Pancreas (tissue), 10 donors: ENCODE measurements at regions not wholly inside any gene's neighbourhood (a gene's known extent, or its start where the extent isn't known, plus 50 kb on each side); places are given as distances from the start of the nearest gene placed in this dataset.
A peak's percentile ranks its signal among the peaks of the same experiment; 100 is the strongest.

ENCODE experiments used
- ATAC-seq, 4 donors: fragments of 200-7000 bp; cut with Tn5 transposase; one replicate each; pipeline versions ENCODE4 v1.8.0 to v1.9.1; 2020; ENCODE audit warnings: mild to moderate bottlenecking in 4 of 4, moderate library complexity in 4 of 4
- DNase-seq, 6 donors: peaks; one replicate each; pipeline ENCODE4 v3.0.0-alpha.2; 2020
- FAIRE-seq: peaks from 2 replicates; lab custom pipeline; 2012; peaks lifted over from hg19 to GRCh38; lab: Jason Lieb, UNC
- H3K27ac ChIP-seq, 4 donors: fragments of 200-600 bp; sonication (generic); 1 replicate in 3 of 4; 2 replicates in 1 of 4; pipeline versions ENCODE4 v1.5.0 to v1.8.0; 2020
- H3K27me3 ChIP-seq, 4 donors: fragments of 200-600 bp; one replicate each; pipeline ENCODE4 v1.8.0; 2021
- H3K36me3 ChIP-seq, 3 donors: fragments of 200-600 bp; sonication (generic) in 1 of 3; one replicate each; pipeline versions ENCODE4 v1.5.0 to v1.8.0; 2020 to 2021
- H3K4me1 ChIP-seq, 3 donors: fragments of 200-600 bp; one replicate each; pipeline ENCODE4 v1.8.0; 2021
- H3K4me3 ChIP-seq, 4 donors: fragments of 200-600 bp; sonication (generic) in 2 of 4; one replicate each; pipeline versions ENCODE4 v1.5.0 to v1.8.0; 2020 to 2021
- H3K9me3 ChIP-seq, 4 donors: fragments of 200-600 bp; one replicate each; pipeline ENCODE4 v1.8.0; 2021
- WGBS, 2 donors: extraction: QIAGEN DNeasy Blood & Tissue Kit; methylation state at CpG; one replicate each; pipeline ENCODE4 v1.1.7; 2013; 5-methylcytosine and 5-hydroxymethylcytosine counted together
- intact Hi-C, 3 donors: fragments of 100-400 bp; cut with DNase I; formaldehyde crosslinking; loops; one replicate each; pipeline versions ENCODE4 v1.11.1 to v1.14.2; 2022
- TF ChIP-seq, protein P1 (sequence below), 4 donors: fragments of 200-600 bp; sonication (generic) in 3 of 4; IDR thresholded peaks; one replicate each; pipeline versions ENCODE4 v1.5.0 to v1.8.0; 2021; ENCODE audit warnings: antibody characterized with exemption in 4 of 4
- donor health status: healthy with polysubstance abuse.
- donor health status: DM: no; HTN: no; CAD: no; lungs with moderate emphysema.
- donor health status: DM: no; HTN: no; CAD: no.
- donor health status: control.
- donor health status: control.
- donor health status: Bipolar disorder and iron deficiency.
- donor health status: DM: yes; HTN: yes; CAD: no.
- donor health status: DM: no; HTN: no; CAD: no.
- donor health status: DM: no; HTN: no; CAD: no.
- donor health status: DM: yes; HTN: yes; CAD: no.

DNA sequence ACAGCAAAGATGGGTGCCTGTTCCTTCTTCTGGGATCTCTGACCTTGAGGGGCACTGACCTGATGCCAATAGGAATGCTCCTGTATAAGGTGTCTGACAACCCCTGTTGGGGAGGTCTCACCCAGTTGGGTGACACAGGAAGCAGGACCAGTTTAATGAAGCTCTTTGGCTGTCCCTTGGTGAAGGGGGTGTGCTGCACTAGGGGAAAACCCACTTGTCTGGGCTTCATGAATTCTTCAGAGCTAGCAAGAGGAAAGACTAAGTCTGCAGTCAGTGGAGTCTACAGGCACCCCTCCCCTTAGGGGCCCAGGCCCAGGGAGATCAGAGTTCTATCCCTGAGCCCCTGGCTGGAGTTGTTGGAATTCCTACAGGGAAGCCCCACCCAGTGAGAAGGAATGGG lies 550.8 kb upstream of the CHAC2 start:
- Histone ChIP-seq H3K36me3 (no peaks in the 10 kb centered on the region), H3K4me1 (peaks cover 2 to 8% (median 6%) of the 10 kb centered on the region in 3 donors), H3K9me3 (no peaks in the 10 kb centered on the region), H3K27ac (no peak overlapping the region), H3K4me3 (no peak overlapping the region), H3K27me3 (no peaks in the 10 kb centered on the region)
- FAIRE-seq (no peak), ATAC-seq (no peak), DNase-seq (no peak)
- intact Hi-C loops, result no loop called here
- TF ChIP-seq, protein P1, sequence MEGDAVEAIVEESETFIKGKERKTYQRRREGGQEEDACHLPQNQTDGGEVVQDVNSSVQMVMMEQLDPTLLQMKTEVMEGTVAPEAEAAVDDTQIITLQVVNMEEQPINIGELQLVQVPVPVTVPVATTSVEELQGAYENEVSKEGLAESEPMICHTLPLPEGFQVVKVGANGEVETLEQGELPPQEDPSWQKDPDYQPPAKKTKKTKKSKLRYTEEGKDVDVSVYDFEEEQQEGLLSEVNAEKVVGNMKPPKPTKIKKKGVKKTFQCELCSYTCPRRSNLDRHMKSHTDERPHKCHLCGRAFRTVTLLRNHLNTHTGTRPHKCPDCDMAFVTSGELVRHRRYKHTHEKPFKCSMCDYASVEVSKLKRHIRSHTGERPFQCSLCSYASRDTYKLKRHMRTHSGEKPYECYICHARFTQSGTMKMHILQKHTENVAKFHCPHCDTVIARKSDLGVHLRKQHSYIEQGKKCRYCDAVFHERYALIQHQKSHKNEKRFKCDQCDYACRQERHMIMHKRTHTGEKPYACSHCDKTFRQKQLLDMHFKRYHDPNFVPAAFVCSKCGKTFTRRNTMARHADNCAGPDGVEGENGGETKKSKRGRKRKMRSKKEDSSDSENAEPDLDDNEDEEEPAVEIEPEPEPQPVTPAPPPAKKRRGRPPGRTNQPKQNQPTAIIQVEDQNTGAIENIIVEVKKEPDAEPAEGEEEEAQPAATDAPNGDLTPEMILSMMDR (IDR thresholded peaks at IDR 0.05), result no peak

DNA sequence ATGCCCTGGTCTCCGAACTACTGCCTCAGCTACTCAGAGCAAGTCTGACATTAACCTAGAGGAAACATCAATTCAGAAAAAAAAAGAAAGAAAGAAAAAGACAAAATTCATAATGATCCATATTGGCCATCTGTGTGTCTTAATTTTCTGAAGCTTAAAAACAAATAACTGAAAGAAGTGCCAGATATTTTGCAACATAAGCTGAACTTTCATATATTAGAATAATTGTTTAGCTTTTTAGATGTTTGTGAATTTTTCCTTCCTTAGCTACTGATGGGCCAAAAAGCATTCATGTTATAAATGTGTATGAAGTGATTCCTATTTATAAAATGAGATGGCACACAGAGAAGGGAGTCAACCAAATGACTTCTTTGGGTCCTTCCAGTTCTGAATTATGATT lies 555.0 kb upstream of the CHAC2 start:
- 47 to 96% methylated on average over 1 of the region's 1 CpG for WGBS, 2 donors
- DNase-seq, result no peak
- Histone ChIP-seq H3K27ac (peak overlapping the region in 2 of 4 donors; percentile 73 to 77), H3K9me3 (no peaks in the 10 kb centered on the region), H3K4me1 (peaks cover 3 to 13% (median 11%) of the 10 kb centered on the region in 3 donors), H3K27me3 (no peaks in the 10 kb centered on the region), H3K4me3 (no peak overlapping the region), H3K36me3 (no peaks in the 10 kb centered on the region)
- no peak for FAIRE-seq
- ATAC-seq, result no peak
- TF ChIP-seq, protein P1 (IDR thresholded peaks at IDR 0.05), result no peak
- intact Hi-C loops, result no loop called here

DNA sequence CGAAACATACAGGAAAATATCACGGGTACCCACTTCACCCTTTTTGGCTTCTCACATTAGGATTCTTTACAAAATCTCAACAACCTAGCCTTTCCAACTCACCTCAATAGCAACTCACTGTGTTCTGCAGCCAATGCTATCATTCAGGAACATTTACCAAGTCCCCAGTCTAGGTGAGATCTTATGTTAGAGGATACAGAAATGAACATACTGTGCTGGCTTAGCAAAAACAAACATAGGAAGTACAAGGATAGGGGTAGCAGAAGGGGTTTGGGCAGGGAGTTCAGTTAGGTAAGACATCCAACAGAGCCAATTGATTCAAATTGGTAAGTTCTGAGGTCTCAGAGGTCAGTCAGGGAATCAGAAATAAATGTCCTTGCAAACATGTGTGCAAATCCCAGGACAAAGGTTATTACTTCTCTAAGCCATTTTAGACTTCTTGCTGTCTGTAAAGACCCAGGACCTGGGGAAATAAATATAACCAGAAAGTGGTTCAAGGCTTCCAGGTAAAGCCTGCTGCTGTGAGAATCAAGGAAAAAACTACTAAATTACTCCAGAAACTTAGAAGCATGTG lies 556.3 kb upstream of the CHAC2 start:
- H3K4me1 ChIP-seq, result peaks cover 3 to 13% (median 11%) of the 10 kb centered on the region in 3 donors
- ATAC-seq, result peak; percentile 52 to 84 (median 66)
- 34 to 50% methylated on average over 2 of the region's 2 CpGs for WGBS, 2 donors
- no peak for FAIRE-seq
- H3K4me3 ChIP-seq, result no peak overlapping the region
- H3K27me3 ChIP-seq, result no peaks in the 10 kb centered on the region
- peak overlapping the region; percentile 26 to 77 (median 58) for H3K27ac ChIP-seq
- intact Hi-C loops, result no loop called here
- no peaks in the 10 kb centered on the region for H3K36me3 ChIP-seq
- TF ChIP-seq, protein P1 (IDR thresholded peaks at IDR 0.05), result no peak
- H3K9me3 ChIP-seq, result no peaks in the 10 kb centered on the region
- peak in 2 of 6 donors; percentile 18 to 30 for DNase-seq

DNA sequence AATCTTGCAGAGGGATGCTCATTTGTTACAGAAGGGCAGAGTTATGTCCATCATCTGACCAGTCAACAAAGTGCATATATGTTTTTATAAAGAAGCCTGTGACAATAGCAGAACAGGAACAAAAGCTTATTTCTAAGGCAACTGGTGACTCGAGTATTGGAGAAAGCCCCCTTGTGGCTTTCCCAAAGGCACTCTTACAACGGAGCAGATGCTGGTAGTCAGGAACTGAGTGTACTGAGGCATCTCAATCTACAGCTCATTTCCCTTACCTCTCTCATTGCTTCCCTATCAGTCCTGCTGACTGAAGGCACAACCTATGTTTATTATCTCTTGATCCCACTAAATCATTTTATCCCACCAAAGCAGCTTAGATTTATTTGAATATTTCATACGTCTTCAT lies 557.1 kb upstream of the CHAC2 start:
- Histone ChIP-seq H3K36me3 (no peaks in the 10 kb centered on the region), H3K27me3 (no peaks in the 10 kb centered on the region), H3K9me3 (no peaks in the 10 kb centered on the region), H3K4me3 (peak overlapping the region in 1 of 4 donors; percentile 10), H3K4me1 (peaks cover 3 to 13% (median 11%) of the 10 kb centered on the region in 3 donors), H3K27ac (peak overlapping the region; percentile 3 to 77 (median 58))
- TF ChIP-seq, protein P1 (IDR thresholded peaks at IDR 0.05), result no peak
- ATAC-seq, result peak; percentile 41 to 58 (median 44)
- no peak for DNase-seq
- FAIRE-seq, result no peak
- intact Hi-C loops, result no loop called here
- WGBS, 2 donors, result 34 to 38% methylated on average over 3 of the region's 3 CpGs

DNA sequence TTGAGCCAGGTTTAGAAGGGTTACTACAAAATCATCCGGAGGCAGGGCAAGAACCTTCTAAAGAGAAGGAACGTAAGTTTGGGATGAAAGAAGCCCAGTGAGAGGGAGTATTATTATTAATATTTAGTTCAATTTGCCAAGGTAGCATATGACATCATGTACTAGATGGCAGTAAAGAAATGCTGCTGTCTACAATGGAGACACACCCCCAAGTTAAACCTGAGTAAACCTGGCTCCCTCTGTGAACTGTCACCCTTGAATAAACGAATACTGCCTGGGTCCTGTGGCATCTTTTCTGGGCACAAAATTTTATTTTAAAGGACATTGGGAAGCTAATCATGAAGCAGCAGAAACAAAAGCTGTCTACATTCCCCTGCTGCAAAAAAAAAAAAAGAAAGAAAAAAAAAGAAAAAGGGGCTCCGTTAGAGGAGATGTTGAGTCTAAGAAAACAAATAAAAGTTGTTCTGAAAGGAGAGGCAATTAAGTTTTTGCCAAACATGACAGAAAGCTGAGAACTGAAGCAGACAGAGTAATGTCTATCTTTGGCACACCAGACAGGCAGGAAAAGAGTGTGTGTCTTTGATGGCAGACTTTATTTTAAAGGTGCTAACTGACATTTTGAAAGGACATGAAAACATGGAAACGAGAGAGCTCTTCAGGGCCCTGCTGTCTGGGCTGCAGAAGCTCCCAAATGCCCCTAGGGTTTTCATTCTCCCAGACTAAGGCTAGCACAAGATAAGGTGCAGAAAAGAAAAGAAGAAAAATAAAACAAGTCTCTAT lies 557.7 kb upstream of the CHAC2 start:
- WGBS, 2 donors, result 31 to 36% methylated on average over 5 of the region's 5 CpGs
- ATAC-seq (peak; percentile 59 to 67 (median 64)), FAIRE-seq (no peak), DNase-seq (no peak)
- H3K4me3 ChIP-seq, result peak overlapping the region in 1 of 4 donors; percentile 29
- H3K36me3 ChIP-seq, result no peaks in the 10 kb centered on the region
- intact Hi-C loops, result no loop called here
- no peaks in the 10 kb centered on the region for H3K27me3 ChIP-seq
- H3K27ac ChIP-seq, result peak overlapping the region; percentile 25 to 77 (median 54)
- TF ChIP-seq, protein P1 (IDR thresholded peaks at IDR 0.05), result no peak
- H3K4me1 ChIP-seq, result peaks cover 3 to 13% (median 11%) of the 10 kb centered on the region in 3 donors
- H3K9me3 ChIP-seq, result no peaks in the 10 kb centered on the region
